ENCODE measurements at regions not wholly inside any gene's neighbourhood (a gene's known extent, or its start where the extent isn't known, plus 50 kb on each side); places are given as distances from the start of the nearest gene placed in this dataset.

- no peak for TF ChIP-seq POLR2A (IDR thresholded peaks at IDR 0.05)
- TF ChIP-seq, protein P1, sequence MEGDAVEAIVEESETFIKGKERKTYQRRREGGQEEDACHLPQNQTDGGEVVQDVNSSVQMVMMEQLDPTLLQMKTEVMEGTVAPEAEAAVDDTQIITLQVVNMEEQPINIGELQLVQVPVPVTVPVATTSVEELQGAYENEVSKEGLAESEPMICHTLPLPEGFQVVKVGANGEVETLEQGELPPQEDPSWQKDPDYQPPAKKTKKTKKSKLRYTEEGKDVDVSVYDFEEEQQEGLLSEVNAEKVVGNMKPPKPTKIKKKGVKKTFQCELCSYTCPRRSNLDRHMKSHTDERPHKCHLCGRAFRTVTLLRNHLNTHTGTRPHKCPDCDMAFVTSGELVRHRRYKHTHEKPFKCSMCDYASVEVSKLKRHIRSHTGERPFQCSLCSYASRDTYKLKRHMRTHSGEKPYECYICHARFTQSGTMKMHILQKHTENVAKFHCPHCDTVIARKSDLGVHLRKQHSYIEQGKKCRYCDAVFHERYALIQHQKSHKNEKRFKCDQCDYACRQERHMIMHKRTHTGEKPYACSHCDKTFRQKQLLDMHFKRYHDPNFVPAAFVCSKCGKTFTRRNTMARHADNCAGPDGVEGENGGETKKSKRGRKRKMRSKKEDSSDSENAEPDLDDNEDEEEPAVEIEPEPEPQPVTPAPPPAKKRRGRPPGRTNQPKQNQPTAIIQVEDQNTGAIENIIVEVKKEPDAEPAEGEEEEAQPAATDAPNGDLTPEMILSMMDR (IDR thresholded peaks at IDR 0.05), result no peak
- Histone ChIP-seq H3K9me3 (replicated peaks in 1 of 3) (no peaks in the 10 kb centered on the region), H3K4me1 (replicated peaks in 1 of 2) (no peaks in the 10 kb centered on the region), H3K36me3 (replicated peaks in 1 of 2) (no peaks in the 10 kb centered on the region), H3K27ac (no peak overlapping the region), H3K4me3 (no peak overlapping the region), H3K27me3 (no peaks in the 10 kb centered on the region)
- WGBS, 4 donors, result 89 to 96% (median 92%) methylated on average over 4 to 5 of the region's 5 CpGs
- intact Hi-C loops (cut with DNase I), result no loop called here
- DNase-seq, result no peak
These were observed 89.2 kb upstream of the INHBA start for GRCh38 chr7:41792120-41792519.

- 74 to 81% (median 76%) methylated on average over 3 of the region's 3 CpGs for WGBS, 4 donors
These were observed 85.7 kb upstream of the INHBA start for GRCh38 chr7:41788556-41788955.

DNA sequence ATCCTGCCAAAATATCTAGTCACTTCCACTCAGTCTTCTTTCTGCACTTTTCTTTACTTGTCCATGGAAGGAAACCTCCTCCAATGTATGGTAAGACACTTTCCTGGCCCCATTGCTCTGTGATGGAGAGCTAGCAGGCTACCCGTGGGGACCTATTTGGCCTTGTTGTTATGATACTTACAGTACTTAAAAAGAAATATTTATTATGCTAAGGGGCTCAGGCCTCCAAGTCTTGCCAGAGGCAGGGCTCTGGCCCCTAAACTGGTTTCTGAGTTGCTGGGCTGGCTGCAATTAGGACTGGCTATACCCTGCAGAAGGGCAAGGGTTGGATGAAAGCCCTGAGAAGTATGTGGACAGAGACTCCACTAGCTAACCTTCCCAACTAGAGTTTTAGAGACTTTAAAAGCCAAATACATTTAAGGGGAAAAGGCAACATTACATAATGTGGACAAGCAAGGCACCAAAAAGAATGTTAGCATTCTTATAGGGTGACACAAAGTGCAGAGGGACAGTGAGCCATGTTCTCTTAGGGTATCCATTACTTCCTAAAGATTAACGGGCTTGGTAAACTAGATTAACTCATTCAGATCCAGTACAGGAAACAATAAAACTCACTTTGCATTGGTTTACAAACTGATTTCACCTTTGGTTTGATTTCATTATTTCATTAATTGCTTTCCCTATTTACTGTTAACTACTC lies 84.9 kb upstream of the INHBA start:
- no peak for DNase-seq
- H3K36me3 ChIP-seq (replicated peaks in 1 of 2), result no peaks in the 10 kb centered on the region
- H3K27me3 ChIP-seq, result no peaks in the 10 kb centered on the region
- H3K4me3 ChIP-seq, result no peak overlapping the region
- peaks cover 0 to 7% of the 10 kb centered on the region in 2 donors for H3K4me1 ChIP-seq (replicated peaks in 1 of 2)
- intact Hi-C loops (cut with DNase I), result no loop called here
- no peak overlapping the region for H3K27ac ChIP-seq
- 57 to 83% (median 69%) methylated on average over 2 of the region's 2 CpGs for WGBS, 4 donors
- TF ChIP-seq, protein P1 (IDR thresholded peaks at IDR 0.05), result no peak
- TF ChIP-seq POLR2A (IDR thresholded peaks at IDR 0.05), result no peak
- no peaks in the 10 kb centered on the region for H3K9me3 ChIP-seq (replicated peaks in 1 of 3)

More at GRCh38 chr7:41788556-41788955, 85.7 kb upstream of the INHBA start:
- H3K36me3 ChIP-seq (replicated peaks in 1 of 2), result no peaks in the 10 kb centered on the region
- no peak overlapping the region for H3K27ac ChIP-seq
- no peak overlapping the region for H3K4me3 ChIP-seq
- H3K27me3 ChIP-seq, result no peaks in the 10 kb centered on the region
- intact Hi-C loops (cut with DNase I), result no loop called here
- TF ChIP-seq POLR2A (IDR thresholded peaks at IDR 0.05), result no peak
- TF ChIP-seq, protein P1 (IDR thresholded peaks at IDR 0.05), result no peak
- peaks cover 0 to 7% of the 10 kb centered on the region in 2 donors for H3K4me1 ChIP-seq (replicated peaks in 1 of 2)
- no peaks in the 10 kb centered on the region for H3K9me3 ChIP-seq (replicated peaks in 1 of 3)
- DNase-seq, result no peak

- Histone ChIP-seq H3K27ac (no peak overlapping the region), H3K9me3 (replicated peaks in 1 of 3) (no peaks in the 10 kb centered on the region), H3K4me3 (no peak overlapping the region), H3K4me1 (replicated peaks in 1 of 2) (peaks cover 0 to 7% of the 10 kb centered on the region in 2 donors), H3K27me3 (no peaks in the 10 kb centered on the region), H3K36me3 (replicated peaks in 1 of 2) (no peaks in the 10 kb centered on the region)
- WGBS, 4 donors, result 81 to 84% (median 83%) methylated on average over 5 of the region's 5 CpGs
- DNase-seq, result no peak
- intact Hi-C loops (cut with DNase I), result no loop called here
- TF ChIP-seq, protein P1 (IDR thresholded peaks at IDR 0.05), result no peak
- TF ChIP-seq POLR2A (IDR thresholded peaks at IDR 0.05), result no peak
These were observed 84.1 kb upstream of the INHBA start for GRCh38 chr7:41786944-41787343.
